GM23248 (cell line): ENCODE measurements at regions not wholly inside any gene's neighbourhood (a gene's known extent, or its start where the extent isn't known, plus 50 kb on each side); places are given as distances from the start of the nearest gene placed in this dataset.
"Not testable (repeated sequence)": the region's sequence is repeated elsewhere in the genome, so short reads cannot be mapped to it uniquely, and the experiment has no call there.

Source experiments
- DNase-seq: peaks from one replicate; pipeline ENCODE4 v3.0.0-alpha.2; 2015
- H2AFZ ChIP-seq: fragments of 200-600 bp; sonication (generic); 2 replicates; pipeline ENCODE4 v1.6.1; 2016; ENCODE audit warnings: antibody characterized with exemption
- H3F3A ChIP-seq: fragments of 200-600 bp; sonication (generic); 2 replicates; pipeline ENCODE4 v1.6.1; 2016; ENCODE audit warnings: mild to moderate bottlenecking, antibody characterized with exemption, mixed run types; ENCODE audit not compliant: insufficient read depth
- H3K27ac ChIP-seq: fragments of 200-600 bp; sonication (generic); 2 replicates; pipeline ENCODE4 v1.5.1; 2016; ENCODE audit warnings: mild to moderate bottlenecking
- H3K27me3 ChIP-seq: fragments of 200-600 bp; sonication (generic); replicated peaks from 2 replicates; pipeline ENCODE4 v1.6.1; 2016; ENCODE audit warnings: mild to moderate bottlenecking; ENCODE audit not compliant: insufficient read depth
- H3K36me3 ChIP-seq: fragments of 200-600 bp; sonication (generic); 2 replicates; pipeline ENCODE4 v1.6.1; 2016; ENCODE audit warnings: low read depth, mild to moderate bottlenecking
- H3K4me1 ChIP-seq: fragments of 200-600 bp; sonication (generic); 2 replicates; pipeline ENCODE4 v1.6.1; 2016; ENCODE audit warnings: mild to moderate bottlenecking; ENCODE audit not compliant: insufficient read depth
- H3K4me2 ChIP-seq: fragments of 200-600 bp; sonication (generic); one replicate; pipeline ENCODE4 v1.6.1; 2016; ENCODE audit warnings: mild to moderate bottlenecking; ENCODE audit not compliant: unreplicated experiment
- H3K4me3 ChIP-seq: fragments of 200-600 bp; sonication (generic); 2 replicates; pipeline ENCODE4 v1.5.1; 2016; ENCODE audit warnings: mild to moderate bottlenecking
- H3K79me2 ChIP-seq: fragments of 200-600 bp; sonication (generic); 2 replicates; pipeline ENCODE4 v1.6.1; 2016; ENCODE audit warnings: mild to moderate bottlenecking; ENCODE audit not compliant: insufficient read depth
- H3K9ac ChIP-seq: fragments of 200-600 bp; sonication (generic); 2 replicates; pipeline ENCODE4 v1.6.1; 2016; ENCODE audit warnings: mild to moderate bottlenecking
- H3K9me2 ChIP-seq: fragments of 200-600 bp; sonication (generic); 2 replicates; pipeline ENCODE4 v1.6.1; 2016; ENCODE audit warnings: mixed run types, mild to moderate bottlenecking, moderate library complexity; ENCODE audit not compliant: insufficient read depth
- H3K9me3 ChIP-seq: fragments of 200-600 bp; sonication (generic); one replicate; pipeline ENCODE4 v1.6.1; 2017; ENCODE audit warnings: low read depth
- H4K20me1 ChIP-seq: fragments of 200-600 bp; sonication (generic); 2 replicates; pipeline ENCODE4 v1.6.0; 2016; ENCODE audit not compliant: insufficient read depth
- EZH2 ChIP-seq: fragments of 200-600 bp; sonication (generic); IDR thresholded peaks from 2 replicates; pipeline ENCODE4 v1.6.1; 2018; ENCODE audit warnings: antibody characterized with exemption, mild to moderate bottlenecking; ENCODE audit not compliant: insufficient read depth, poor library complexity, severe bottlenecking
- EZH2phosphoT487 ChIP-seq: fragments of 200-600 bp; sonication (generic); IDR thresholded peaks from 2 replicates; pipeline ENCODE4 v1.6.1; 2018; ENCODE audit warnings: antibody characterized with exemption, moderate library complexity, mild to moderate bottlenecking, low read depth; ENCODE audit not compliant: insufficient read depth
- WGBS, 2 experiments: methylation state at CpG; one replicate each; pipeline ENCODE4 v1.1.6; 2015 to 2017; ENCODE audit warnings: low lambda C conversion rate in 2 of 2, low coverage in 1 of 2; ENCODE audit errors: missing lambda C conversion rate in 2 of 2; 5-methylcytosine and 5-hydroxymethylcytosine counted together
- in situ Hi-C: fragments of 300-500 bp; cut with MboI; formaldehyde crosslinking; loops from 2 replicates; pipeline ENCODE4 v1.15.0; 2020

DNA sequence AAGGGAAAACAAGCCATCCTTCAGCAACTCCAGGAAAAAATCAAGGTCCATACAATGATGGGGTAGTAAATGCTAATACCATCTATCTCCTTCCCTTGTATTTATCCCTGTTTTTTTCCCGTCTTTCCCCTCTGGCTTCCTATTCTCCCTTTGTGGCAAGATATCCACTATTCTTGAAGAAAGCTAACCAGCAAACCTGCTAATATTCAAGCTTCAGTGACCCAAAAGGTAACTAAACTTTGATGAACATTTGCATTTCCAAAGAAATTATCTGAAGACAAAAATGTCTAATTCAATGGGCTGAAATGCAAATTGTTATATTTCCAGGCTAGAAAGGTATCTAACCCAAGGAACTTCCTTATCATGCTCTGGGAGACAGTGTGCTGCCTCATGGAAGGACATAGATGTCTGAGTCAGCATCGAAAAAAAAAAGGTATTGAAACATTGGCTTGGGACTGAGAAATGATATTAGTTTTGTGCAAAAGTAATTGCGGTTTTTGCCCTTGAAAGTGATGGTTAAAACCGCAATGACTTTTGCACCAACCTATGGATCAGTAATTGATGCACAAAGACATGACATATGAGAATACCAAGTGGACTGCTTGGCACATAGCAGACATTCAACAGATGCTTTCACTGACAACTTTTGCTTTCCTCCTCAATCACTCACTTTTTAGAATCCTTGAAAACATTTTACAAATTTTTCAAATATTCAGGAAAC lies 63.7 kb upstream of the HNMT start:
- Histone ChIP-seq H3K4me3 (no peak overlapping the region), H4K20me1 (no peaks in the 10 kb centered on the region), H3K4me2 (no peak overlapping the region), H3K9me3 (no peaks in the 10 kb centered on the region), H3K27me3 (peaks cover 12% of the 10 kb centered on the region), H3K4me1 (no peaks in the 10 kb centered on the region), H3K36me3 (no peaks in the 10 kb centered on the region), H3K9me2 (no peaks in the 10 kb centered on the region), H3F3A (no peaks in the 10 kb centered on the region), H3K9ac (no peak overlapping the region), H2AFZ (no peak overlapping the region), H3K79me2 (no peaks in the 10 kb centered on the region), H3K27ac (no peak overlapping the region)
- in situ Hi-C loops = no loop called here
- TF ChIP-seq EZH2 (no peak), EZH2phosphoT487 (no peak)
- WGBS, 2 experiments = 33 to 36% methylated on average over 4 of the region's 4 CpGs
- no peak for DNase-seq

DNA sequence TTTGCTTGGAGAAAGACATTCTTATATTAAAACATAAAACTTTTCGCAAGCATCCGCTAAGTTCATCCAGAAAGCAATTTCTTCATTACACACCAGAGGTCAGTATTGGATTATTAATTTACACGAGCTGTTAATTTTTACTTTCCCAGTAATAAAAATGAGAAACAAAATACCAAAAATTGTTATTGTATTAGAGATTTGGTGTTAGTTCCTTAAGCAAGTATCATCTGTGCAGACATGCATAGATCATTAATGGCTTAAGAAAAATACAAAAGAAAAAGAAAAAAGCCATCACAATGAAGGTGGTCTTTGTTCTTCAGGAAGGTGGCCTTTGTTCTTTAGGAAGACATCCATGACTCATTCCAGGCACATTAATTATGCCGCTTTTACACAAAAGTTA lies 53.6 kb upstream of the HNMT start:
- WGBS, 2 experiments = 36% methylated on average over 4 of the region's 4 CpGs
- no peak for TF ChIP-seq EZH2
- TF ChIP-seq EZH2phosphoT487 = no peak
- H3K9ac ChIP-seq = no peak overlapping the region
- in situ Hi-C loops = loop anchor here (10.0 kb wide), 2 partner anchors 174 to 914 kb away; no protein-coding TSS in a partner anchor
- no peaks in the 10 kb centered on the region for H3K79me2 ChIP-seq
- no peaks in the 10 kb centered on the region for H4K20me1 ChIP-seq
- H3F3A ChIP-seq = no peaks in the 10 kb centered on the region
- peaks cover 29% of the 10 kb centered on the region; the same call in 1 of the 2 replicates for H3K27me3 ChIP-seq
- no peak overlapping the region for H3K27ac ChIP-seq
- no peak overlapping the region for H2AFZ ChIP-seq
- no peaks in the 10 kb centered on the region for H3K9me2 ChIP-seq
- H3K36me3 ChIP-seq = no peaks in the 10 kb centered on the region
- H3K9me3 ChIP-seq = no peaks in the 10 kb centered on the region
- H3K4me3 ChIP-seq = no peak overlapping the region
- DNase-seq = peak; percentile 47
- no peak overlapping the region for H3K4me2 ChIP-seq
- no peaks in the 10 kb centered on the region for H3K4me1 ChIP-seq

GRCh38 chr2:137912371-137912770 lies 51.9 kb upstream of the HNMT start:
- H4K20me1 ChIP-seq = no peaks in the 10 kb centered on the region
- H3F3A ChIP-seq = no peaks in the 10 kb centered on the region
- in situ Hi-C loops = loop anchor here (10.0 kb wide), 2 partner anchors 172 to 912 kb away; no protein-coding TSS in a partner anchor

DNA sequence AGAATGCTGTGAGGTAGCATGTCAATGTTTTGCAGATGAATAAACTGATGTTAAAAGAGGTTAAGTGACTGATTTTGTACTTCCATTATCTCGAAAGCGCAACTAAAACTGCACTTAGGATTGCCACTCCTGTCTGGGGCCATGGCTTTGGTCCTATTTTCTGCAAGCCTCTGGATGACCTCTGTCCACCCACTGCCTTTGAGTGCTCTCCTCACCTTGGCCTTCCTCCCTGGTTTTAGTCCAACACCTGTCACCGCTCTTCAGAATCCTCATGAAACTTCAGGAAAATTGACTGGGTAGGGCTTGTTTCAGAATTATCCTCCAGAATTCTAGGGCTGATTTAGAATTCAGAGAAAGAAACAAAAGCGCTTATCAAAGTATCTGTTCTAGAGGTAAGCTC lies 51.1 kb upstream of the HNMT start:
- Histone ChIP-seq H3K27me3 (peaks cover 50% of the 10 kb centered on the region), H3K36me3 (no peaks in the 10 kb centered on the region), H3K9ac (no peak overlapping the region), H3K4me1 (no peaks in the 10 kb centered on the region), H3K9me3 (no peaks in the 10 kb centered on the region), H3F3A (no peaks in the 10 kb centered on the region), H2AFZ (no peak overlapping the region), H3K79me2 (no peaks in the 10 kb centered on the region), H3K9me2 (no peaks in the 10 kb centered on the region), H4K20me1 (no peaks in the 10 kb centered on the region), H3K4me2 (no peak overlapping the region), H3K27ac (no peak overlapping the region), H3K4me3 (no peak overlapping the region)
- in situ Hi-C loops = loop anchor here (10.0 kb wide), 2 partner anchors 172 to 912 kb away; no protein-coding TSS in a partner anchor
- no peak for DNase-seq
- WGBS, 2 experiments = 89 to 93% methylated on average over 4 of the region's 4 CpGs
- TF ChIP-seq EZH2 (no peak), EZH2phosphoT487 (no peak)

More at GRCh38 chr2:137912371-137912770, 51.9 kb upstream of the HNMT start:
- 33 to 37% methylated on average over 2 of the region's 2 CpGs for WGBS, 2 experiments
- H3K4me1 ChIP-seq = no peaks in the 10 kb centered on the region
- H3K79me2 ChIP-seq = no peaks in the 10 kb centered on the region
- H3K27me3 ChIP-seq = peaks cover 45% of the 10 kb centered on the region
- no peak overlapping the region for H2AFZ ChIP-seq
- H3K9me3 ChIP-seq = no peaks in the 10 kb centered on the region
- H3K9me2 ChIP-seq = no peaks in the 10 kb centered on the region
- no peak overlapping the region for H3K4me3 ChIP-seq
- H3K36me3 ChIP-seq = no peaks in the 10 kb centered on the region
- TF ChIP-seq EZH2phosphoT487 (no peak), EZH2 (no peak)
- H3K27ac ChIP-seq = no peak overlapping the region
- no peak overlapping the region for H3K9ac ChIP-seq
- H3K4me2 ChIP-seq = no peak overlapping the region
- DNase-seq = no peak

- H3K4me2 ChIP-seq, H3K4me1 ChIP-seq, H3K9me2 ChIP-seq, H3K4me3 ChIP-seq, H3K79me2 ChIP-seq, DNase-seq, H3K9me3 ChIP-seq, H2AFZ ChIP-seq, H3F3A ChIP-seq, H3K9ac ChIP-seq, H4K20me1 ChIP-seq, H3K27ac ChIP-seq, H3K36me3 ChIP-seq: not testable (repeated sequence)
- peaks cover 52% of the 10 kb centered on the region for H3K27me3 ChIP-seq
- in situ Hi-C loops = loop anchor here (10.0 kb wide), 2 partner anchors 171 to 911 kb away; no protein-coding TSS in a partner anchor
- whole genome bisulfite sequencing, 2 experiments = 44 to 47% methylated on average over 2 of the region's 2 CpGs
Observed at GRCh38 chr2:137913648-137914047, 50.6 kb upstream of the HNMT start.
